ENCODE measurements at regions not wholly inside any gene's neighbourhood (a gene's known extent, or its start where the extent isn't known, plus 50 kb on each side); places are given as distances from the start of the nearest gene placed in this dataset.
"Not testable (repeated sequence)": the region's sequence is repeated elsewhere in the genome, so short reads cannot be mapped to it uniquely, and the experiment has no call there.

DNA sequence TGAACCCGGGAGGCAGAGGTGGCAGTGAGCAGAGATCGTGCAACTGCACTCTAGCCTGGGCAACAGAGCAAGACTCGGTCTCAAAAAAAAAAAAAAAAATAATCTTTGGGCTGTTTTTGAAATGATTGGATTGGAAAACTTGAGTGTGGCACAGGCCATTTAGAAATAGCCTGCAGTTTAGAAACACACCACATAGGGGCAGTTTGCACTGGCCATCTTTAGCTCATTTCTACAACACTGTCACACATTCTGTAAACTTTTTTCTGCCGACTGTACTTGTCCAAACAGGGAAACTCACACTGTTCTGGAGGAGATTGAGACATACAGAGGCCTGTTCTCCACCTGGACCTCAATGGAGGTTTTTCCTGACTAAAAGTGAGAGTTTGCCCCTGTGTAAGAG lies 546.3 kb downstream of the RPIA start:
- TF ChIP-seq POLR2A (IDR thresholded peaks at IDR 0.05; ENCODE audit: low read depth, low read length); POLR2AphosphoS5 (IDR thresholded peaks at IDR 0.05; ENCODE audit: insufficient read depth, low read depth, low read length); FOS (IDR thresholded peaks at IDR 0.05; ENCODE audit: borderline replicate concordance, insufficient read depth, low read length): not testable (repeated sequence)
- TF ChIP-seq, protein P1, sequence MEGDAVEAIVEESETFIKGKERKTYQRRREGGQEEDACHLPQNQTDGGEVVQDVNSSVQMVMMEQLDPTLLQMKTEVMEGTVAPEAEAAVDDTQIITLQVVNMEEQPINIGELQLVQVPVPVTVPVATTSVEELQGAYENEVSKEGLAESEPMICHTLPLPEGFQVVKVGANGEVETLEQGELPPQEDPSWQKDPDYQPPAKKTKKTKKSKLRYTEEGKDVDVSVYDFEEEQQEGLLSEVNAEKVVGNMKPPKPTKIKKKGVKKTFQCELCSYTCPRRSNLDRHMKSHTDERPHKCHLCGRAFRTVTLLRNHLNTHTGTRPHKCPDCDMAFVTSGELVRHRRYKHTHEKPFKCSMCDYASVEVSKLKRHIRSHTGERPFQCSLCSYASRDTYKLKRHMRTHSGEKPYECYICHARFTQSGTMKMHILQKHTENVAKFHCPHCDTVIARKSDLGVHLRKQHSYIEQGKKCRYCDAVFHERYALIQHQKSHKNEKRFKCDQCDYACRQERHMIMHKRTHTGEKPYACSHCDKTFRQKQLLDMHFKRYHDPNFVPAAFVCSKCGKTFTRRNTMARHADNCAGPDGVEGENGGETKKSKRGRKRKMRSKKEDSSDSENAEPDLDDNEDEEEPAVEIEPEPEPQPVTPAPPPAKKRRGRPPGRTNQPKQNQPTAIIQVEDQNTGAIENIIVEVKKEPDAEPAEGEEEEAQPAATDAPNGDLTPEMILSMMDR (IDR thresholded peaks at IDR 0.05; ENCODE audit: extremely low read depth in 1 of 2, insufficient read depth in 1 of 2, low read depth in 1 of 2, low read length in 2 of 2): not testable (repeated sequence)
